GM21381 (cell line): ENCODE measurements at regions not wholly inside any gene's neighbourhood (a gene's known extent, or its start where the extent isn't known, plus 50 kb on each side); places are given as distances from the start of the nearest gene placed in this dataset.
"Not testable (repeated sequence)": the region's sequence is repeated elsewhere in the genome, so short reads cannot be mapped to it uniquely, and the experiment has no call there.

ENCODE experiments used
- ATAC-seq: cut with Tn5 transposase; IDR thresholded peaks from one replicate; pipeline ENCODE4 v1.9.1; 2021; ENCODE audit warnings: mild to moderate bottlenecking, moderate library complexity; ENCODE audit not compliant: unreplicated experiment

DNA sequence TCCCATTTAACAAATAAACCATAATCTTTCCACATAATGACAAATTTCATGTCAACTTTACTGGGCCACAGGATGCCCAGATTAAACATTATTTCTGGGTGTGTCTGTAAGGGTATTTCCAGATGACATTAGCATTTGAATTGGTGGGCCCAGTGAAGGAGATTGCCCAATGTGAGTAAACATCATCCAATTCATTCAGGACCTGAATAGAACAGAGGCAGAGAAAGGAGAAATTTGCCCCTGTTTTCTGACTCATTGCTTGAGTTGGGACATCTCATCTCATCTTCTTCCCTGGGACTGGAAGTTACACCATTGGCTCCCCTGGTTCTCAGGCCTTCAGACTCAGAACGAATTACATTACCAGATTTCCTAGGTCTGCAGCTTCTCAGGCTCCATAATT is 142.9 kb downstream of the TPBG start:
- ATAC-seq: no peak

DNA sequence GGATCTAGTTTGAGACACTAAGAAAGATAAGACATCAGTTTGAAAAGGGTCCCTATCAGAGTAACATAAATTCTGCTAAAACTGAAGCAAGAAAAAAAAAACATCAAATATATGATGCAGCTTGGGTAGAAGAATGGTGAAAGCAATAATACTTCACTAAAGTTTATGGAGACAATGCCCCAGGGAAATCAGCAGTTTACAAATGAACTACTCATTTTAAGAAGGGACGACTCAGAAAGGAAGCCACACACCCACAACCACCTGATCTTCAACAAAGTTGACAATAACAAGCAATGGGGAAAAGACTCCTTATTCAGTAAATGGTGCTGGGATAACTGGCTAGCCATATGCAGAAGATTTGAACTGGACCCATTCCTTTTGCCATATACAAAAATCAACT is 143.5 kb downstream of the TPBG start:
- no peak for ATAC-seq

DNA sequence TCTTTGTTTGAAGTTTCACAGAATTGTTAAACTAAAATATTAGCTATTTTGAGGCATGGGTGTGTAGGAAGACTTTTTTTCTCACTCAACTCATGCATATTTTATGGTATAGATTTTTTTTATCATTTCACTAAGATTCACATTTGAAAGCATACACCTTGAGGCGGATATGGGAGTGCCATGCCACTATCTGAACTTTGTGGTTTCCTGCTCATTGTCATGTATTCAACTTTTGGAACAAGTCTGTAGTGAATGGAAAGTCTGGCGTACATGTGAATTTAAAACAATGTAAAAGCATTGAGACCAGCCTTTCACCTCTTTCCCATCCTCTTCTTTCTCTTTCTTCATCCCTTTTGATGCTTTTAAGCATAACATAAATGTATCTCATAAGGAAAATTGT is 147.9 kb downstream of the TPBG start:
- ATAC-seq: no peak

DNA sequence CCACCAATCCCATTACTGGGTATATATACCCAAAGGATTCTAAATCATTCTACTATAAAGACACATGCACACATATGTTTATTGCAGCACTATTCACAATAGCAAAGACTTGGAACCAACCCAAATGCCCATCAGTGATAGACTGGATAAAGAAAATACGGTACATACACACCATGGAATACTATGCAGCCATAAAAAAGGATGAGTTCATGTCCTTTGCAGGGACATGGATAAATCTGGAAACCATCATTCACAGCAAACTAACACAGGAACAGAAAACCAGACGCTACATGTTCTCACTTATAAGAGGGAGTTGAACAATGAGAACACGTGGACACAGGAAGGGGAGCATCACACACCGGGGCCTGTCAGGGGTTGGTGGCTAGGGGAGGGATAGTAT is 154.3 kb downstream of the TPBG start:
- ATAC-seq: not testable (repeated sequence)

DNA sequence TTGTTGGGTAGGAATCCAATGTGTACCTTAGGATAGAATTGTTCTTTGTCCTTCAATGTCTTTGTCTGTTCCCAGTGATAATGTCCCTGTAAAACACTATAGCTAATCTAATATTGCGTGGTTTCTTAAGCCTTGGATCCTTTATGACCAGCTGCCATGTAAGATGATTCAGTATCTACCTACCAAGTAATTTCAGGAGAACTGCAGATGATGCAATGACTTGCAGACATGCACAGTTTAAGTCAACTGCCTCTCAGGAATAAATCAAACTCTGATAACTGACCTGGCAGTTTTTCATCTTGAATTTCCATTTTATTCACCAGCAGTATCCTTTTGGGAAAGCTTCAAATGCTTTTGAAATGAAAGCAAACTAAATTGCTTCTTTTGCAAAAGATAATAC is 157.8 kb downstream of the TPBG start:
- no peak for ATAC-seq

DNA sequence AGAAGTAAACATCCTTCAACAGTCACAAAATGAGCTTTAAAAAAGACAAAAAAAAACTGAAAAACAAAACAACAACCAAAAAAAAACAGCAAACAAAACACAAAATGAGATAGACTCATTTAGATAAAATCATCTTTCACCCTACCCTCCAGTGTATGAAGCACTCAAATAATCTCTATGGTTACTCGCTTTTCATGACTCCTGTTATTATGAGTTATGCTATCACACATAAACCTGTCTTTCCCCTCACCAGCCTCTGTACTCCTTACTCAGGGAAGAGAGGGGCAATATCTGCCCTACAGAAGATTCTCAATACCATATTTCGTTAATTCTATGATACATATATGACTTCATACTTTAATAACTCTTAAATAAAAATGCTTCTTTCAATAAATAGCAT is 158.2 kb downstream of the TPBG start:
- no peak for ATAC-seq

DNA sequence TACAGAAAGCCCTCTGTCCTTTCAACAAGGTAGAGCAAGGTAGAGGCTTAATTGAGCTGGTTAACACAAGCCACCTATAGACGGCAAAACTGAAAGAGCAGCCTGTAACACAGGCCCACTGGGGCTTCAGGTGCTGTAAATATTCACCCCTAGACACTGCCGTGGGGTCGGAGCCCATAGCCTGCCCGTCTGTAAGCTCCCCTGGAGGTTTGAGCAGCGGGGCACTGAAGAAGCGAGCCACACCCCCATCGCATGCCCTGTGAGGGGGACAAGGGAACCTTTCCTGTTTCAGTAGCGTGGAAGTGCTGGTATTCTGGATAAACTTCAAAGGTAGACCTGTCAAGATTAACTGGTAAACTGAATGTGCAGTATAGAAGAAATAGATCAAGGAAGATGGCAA is 160.4 kb downstream of the TPBG start:
- no peak for ATAC-seq

DNA sequence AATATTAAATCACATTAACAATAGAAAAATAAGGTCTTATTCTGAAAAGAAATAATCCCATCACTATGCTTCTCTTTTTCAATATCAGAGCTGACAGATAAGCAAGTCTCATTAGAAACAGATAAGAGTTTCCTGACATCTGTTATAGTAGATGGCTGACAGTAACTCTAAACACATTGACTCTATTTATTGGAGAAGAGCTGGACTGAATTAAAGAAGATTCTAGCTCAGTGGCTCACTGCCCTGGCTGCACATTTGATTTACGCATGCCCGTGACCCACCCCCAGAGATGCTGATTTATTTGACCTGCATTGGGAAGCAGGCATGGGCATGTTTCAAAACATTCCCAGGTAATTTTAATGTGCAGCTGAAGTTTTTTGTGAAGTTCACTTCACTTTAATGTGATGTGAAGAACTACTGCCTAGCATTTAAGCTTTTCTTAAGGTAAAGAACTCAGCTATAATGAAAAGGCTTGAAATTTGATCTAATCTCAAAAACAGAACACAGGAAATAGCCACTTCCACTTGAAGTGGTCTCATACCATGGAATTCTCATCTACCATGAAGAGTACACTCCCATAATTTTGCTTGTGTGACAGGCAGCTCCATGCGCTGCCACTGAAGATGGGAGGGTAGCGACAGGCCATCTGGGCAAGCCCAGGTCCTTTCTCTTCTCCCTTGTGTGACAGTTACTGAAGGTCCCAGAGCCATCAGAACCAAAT is 162.3 kb downstream of the TPBG start:
- no peak for ATAC-seq

DNA sequence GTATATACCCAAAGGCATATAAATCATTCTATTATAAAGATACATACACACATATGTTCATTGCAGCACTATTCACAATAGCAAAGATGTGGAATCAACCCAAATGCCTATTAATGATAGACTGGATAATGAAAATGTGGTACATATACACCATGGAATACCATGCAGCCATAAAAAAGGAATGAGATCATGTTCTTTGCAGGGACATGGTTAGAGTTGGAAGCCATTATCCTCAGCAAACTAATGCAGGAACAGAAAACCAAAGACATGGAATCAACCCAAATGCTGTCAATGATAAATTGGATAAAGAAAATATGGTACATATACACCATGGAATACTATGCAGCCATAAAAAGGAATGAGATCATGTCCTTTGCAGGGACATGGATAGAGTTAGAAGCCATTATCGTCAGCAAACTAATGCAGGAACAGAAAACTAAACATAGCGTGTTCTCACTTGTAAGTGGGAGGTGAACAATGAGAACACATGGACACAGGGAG is 166.4 kb downstream of the TPBG start:
- ATAC-seq: not testable (repeated sequence)

DNA sequence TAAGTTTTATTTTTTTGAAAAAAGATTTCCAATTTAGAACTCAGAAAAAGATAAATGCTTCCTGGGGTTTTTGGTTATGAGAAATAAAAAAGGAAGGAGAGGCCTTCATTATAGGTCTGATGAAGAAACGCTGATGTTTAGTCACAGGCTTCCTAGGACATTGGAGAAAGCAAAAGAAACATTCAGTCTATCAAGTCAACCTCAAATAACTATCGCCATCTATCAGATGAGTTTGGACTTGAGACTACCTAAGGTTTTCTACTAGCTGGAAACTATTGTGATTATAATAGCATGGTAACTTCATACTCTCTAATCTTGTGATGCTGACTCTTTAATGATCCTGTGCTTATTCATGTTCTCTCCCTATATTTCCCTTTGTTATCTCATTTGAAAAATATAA is 171.3 kb downstream of the TPBG start:
- no peak for ATAC-seq

DNA sequence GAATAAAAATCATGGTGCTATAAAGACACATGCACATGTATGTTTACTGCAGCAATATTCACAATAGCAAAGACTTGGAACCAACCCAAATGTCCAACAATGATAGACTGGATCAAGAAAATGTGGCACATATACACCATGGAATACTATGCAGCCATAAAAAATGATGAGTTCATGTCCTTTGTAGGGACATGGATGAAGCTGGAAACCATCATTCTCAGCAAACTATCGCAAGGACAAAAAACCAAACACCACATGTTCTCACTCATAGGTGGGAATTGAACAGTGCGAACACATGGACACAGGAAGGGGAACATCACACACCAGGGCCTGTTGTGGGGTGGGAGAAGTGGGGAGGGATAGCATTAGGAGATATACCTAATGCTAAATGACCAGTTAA is 185.9 kb downstream of the TPBG start:
- not testable (repeated sequence) for ATAC-seq

DNA sequence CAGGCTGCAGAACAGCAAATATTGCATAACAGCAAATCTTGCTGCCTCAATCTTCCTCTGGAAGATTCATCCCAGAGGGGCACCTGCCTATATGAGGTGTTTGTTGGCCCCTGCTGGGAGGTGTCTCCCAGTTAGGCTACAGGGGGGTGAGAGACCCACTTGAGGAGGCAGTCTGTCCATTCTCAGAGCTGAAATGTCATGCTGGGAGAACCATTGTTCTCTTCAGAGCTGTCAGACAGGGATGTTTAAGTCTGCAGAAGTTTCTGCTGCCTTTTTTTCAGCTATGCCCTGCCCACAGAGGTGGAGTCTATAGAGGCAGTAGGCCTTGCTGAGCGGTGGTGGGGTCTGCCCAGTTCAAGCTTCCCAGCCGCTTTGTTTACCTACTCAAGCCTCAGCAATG is 187.7 kb downstream of the TPBG start:
- ATAC-seq: not testable (repeated sequence)

DNA sequence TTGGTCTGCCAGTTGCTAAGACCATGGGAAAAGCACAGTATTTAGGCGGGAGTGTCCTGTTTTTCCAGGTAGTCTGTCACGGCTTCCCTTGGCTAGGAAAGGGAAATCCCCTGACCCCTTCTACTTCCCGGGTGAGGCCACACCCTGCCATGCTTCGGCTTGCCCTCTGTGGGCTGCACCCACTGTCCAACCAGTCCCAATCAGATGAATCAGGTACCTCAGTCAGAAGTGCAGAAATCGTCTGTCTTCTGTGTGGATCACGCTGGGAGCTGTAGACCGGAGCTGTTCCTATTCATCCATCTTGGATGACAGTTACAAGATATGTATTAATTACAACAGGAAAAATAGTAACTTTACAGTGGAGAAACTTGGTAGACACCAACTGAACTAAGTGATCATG is 188.2 kb downstream of the TPBG start:
- ATAC-seq: no peak

DNA sequence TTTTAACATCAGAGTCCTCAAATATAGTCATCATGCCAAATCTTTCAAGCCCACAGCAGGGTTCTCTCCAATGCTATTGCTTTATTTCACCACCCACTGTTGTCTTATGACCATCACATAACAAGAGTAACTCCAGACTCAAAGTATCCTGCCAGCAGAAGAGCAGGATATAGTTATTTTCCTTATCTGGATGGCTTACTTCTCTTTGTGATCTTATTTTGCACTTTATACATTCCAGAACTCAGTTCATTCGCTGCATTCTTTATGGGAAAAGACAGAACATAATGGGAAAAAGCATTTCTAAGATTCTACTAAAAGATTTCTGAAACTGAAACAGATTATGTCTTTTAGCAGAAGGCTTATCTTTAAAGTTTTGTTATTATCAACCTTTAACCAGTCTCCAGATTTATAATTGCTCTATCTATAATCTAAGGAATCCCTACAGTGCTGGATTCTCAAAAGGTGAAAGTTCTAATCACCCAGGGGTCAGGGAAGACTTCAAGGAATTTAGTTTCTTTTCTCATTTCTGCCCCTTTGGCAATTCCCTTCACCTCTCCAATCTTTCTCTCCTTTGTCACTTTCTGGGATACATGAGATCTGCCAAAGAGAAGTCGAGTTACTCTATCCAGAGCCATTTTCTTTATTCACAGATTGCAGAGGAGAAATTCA is 190.4 kb downstream of the TPBG start:
- ATAC-seq: no peak

DNA sequence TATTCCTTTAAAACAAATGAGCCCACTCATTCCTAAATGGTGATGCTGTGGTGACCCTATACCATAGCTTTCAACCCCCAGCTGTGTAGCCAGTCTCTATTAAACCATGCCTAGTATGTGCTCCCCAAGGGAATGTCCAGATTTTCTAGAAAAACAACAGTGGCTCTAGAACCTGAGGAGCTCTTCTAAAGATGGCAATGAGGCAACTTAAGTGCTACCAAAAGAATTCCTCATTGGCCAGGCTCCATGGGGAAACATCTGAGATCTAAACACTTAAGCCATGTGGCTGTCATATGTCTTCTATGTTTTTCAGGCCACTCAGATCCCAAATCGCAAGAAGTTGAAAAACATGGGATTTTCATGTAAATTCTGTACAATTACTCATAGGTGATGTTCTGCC is 191.0 kb downstream of the TPBG start:
- ATAC-seq: no peak

DNA sequence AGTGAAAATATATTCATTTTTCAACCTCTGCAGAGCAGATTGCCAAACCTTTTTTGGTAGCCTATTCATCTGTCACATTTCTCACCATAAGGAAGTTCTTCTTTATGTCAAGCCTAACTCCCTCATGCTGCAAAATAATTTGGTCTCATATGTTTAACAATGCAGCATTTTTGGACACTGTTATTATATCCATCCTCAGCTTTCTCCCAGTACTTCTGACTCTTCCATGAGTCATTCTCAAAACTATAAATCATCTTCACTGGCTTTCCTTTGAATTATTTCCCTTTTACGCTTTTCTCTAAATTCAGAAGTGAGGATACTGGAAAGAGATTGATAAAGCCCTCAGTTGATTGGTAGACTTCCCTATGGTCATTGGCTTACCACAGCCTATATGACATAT is 192.2 kb downstream of the TPBG start:
- ATAC-seq: no peak

DNA sequence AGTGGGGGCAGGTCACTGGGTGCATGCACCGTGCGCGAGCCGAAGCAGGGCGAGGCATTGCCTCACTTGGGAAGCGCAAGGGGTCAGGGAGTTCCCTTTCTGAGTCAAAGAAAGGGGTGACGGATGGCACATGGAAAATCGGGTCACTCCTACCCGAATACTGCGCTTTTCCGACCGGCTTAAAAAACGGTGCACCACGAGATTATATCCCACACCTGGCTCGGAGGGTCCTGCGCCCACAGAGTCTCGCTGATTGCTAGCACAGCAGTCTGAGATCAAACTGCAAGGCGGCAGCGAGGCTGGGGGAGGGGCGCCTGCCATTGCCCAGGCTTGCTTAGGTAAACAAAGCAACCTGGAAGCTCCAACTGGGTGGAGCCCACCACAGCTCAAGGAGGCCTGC is 194.9 kb downstream of the TPBG start:
- not testable (repeated sequence) for ATAC-seq

DNA sequence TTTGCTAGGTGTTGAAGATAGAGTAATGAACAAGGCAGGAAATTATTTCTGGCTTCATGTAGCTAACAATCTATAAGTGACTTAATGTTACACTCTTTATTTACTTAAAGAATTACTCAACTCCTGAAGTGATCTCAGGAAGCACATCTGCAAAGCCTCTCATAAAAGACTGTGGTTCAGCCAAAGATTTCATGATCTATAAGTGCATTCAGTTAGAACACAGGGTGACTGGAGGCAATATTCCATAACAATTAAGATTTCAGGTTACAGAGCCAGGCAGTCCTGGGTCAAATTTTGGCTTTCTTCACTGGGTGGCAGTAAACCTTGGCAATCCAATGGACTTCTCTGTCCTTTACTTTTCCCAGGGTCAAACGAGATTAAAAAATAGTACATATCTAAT is 204.0 kb downstream of the TPBG start:
- no peak for ATAC-seq

DNA sequence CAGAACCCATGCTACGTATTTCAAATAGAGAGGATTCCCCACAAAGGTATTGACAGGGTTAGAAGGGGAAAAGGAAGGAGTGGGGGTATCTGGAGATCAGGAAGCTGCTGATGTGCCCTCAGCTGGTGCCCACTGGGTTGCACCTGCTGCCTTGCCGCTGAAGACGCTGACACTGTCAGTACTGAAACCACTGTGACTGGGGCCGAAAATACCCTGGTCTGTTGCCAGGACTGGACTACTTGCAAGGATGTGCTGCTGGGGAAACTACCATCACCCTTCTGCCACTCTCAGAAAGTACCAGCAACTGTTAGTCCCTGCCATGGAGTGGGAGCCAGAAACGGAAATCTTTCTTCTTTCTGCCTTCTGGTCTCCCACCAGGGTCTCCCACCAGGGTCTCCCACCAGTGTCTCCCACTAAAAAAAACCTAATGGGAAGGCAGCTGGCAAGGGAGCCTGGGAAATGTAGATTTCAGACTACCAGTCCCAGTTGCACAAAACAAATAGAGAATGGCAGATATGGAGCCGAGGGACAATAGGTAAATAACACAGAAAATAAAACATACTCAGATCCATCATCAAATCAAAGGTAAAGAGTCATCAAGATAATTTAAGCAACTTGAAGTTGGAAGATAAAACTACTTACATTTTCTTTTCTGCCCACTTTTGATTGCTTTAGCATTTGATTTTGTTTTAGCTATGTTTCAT is 204.8 kb downstream of the TPBG start:
- peak; percentile 95 for ATAC-seq

DNA sequence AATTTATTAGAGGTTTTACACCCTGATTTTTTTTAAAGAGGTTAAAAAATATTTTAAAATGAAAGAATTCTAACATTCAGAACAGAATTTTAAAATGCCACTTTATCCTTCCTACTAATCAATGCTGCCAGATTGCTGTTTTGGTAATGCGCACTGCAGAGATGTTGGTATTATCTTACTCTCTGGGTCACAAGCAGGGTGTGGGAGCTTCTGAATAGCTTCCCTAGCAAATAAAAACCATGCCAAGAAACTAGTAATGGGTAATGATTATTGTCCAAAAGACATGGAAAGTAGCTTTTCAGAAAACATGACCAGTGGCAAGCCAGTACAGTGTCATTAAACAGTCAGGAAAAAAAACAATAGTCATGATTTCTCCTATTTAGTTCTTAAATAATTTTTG is 205.4 kb downstream of the TPBG start:
- no peak for ATAC-seq

DNA sequence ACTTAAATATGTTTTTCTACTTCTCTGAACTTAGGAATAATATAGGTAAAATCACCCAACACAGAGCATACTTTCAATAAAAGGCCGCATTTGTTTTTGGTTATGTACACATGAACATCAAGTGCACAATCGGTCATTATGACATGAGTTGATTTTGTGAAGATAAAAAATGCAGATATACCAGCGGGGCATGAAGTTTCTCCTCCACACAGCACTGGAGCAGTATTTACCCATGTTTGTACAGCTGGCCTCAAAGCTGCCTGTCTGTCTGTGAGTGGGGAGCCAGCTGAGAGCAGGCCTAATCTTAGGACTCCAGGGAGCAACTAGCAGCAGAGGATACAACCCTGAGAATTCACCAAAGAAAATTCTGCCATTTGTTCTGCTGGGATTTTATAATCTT is 206.5 kb downstream of the TPBG start:
- no peak for ATAC-seq

DNA sequence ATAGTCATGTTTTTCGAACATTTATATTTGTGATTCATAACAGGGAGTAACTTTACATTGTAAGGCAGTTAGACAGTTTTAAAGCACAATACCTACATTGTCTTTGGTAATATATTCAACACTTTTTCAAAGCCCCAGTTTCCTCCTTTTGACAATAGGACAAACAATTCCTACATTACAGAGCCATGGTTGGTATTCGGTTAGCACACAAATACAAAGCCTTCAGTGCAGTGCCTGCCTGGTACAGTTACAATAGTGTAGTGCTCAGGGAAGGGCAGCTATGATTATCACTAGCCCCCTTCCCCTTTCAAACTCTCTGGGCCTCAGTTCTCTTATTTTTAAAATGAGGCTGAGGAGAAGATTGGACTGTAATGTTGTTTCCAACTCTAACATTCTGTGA is 207.8 kb downstream of the TPBG start:
- no peak for ATAC-seq
